NCI-H2171 (cell line): ENCODE measurements at regions not wholly inside any gene's neighbourhood (a gene's known extent, or its start where the extent isn't known, plus 50 kb on each side); places are given as distances from the start of the nearest gene placed in this dataset.
A peak's percentile ranks its signal among the peaks of the same experiment; 100 is the strongest.
"Not testable (repeated sequence)": the region's sequence is repeated elsewhere in the genome, so short reads cannot be mapped to it uniquely, and the experiment has no call there.

Experiments
- DNase-seq: peaks from one replicate; lab custom pipeline; 2025; lab: John Stamatoyannopoulos, UW

DNA sequence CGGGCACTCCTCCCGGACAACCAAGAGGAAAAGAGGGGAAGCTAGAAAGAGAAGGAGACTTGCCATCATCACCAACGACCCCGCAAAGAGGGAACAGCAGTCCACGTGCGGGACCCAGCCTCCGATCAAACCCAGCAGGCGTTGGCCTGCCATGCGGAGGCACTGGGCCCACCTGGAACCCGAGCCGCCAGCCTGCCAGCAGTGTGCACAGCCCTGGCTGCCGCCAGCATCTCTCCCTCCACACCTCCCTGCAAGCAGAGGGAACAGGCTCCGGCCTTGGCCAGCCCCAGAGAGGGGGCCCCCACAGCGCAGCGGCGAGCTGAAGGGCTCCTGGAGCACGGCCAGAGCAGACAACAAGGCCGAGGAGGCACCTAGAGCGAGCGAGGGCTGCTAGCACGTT, 1244.7 kb upstream of the B3GALT2 start:
- no peak for DNase-seq

DNA sequence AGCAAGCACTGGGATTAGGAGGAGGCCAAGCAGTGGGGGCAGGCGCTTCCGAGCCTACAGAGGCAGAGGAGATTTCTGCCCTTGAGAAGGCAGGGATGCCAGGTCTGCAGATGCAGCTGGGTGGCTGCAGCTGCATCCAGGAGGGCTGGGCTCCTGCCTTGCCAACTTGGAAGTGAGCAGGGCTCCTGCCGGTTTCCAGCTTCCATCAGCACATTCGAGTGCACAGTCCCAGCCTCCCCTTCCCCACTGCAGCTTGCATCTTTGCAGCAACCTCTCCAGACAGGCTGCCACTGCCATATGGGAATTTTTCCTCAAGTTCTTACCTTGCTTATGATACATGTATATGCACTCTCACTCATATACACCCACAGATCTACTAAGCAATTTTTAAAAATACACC, 1234.3 kb upstream of the B3GALT2 start:
- DNase-seq = no peak

DNA sequence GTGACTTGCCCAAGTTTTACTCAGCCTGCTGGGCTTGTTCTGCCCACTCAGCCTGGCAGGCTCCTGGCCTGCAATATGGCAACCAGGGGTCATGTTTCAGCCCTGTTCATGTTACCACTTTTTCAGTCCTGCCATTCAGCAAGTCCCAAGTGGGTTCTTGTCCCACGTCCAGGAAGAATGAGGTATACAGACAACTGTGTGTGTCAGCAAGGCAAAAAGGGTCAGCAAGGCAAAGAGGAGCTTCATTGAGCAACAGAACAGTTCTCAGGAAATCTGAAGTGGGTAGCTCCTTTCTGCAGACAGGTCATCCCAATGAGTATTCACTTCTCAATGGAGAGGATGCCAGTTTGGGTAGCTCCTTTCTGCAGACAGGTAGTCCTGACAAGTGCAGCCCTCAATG, 1233.3 kb upstream of the B3GALT2 start:
- no peak for DNase-seq

DNA sequence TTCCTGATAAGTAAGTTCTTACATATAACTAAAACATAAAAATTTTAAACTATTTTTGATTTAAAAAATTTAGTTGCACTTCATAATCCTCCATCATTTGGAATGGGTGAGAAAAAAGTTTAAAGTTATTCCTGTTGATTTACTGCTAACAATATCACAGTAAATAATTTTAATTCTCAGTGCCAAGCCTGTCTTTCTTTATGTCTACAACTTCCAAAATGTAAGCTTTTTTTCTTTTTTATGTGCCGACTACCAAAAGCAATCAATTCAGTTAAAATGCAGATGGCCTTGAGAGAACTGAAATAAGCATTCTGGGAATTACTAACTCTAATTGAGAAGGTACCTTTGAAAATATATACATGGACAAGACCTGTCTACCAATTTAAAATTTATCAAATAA, 1224.3 kb upstream of the B3GALT2 start:
- no peak for DNase-seq

DNA sequence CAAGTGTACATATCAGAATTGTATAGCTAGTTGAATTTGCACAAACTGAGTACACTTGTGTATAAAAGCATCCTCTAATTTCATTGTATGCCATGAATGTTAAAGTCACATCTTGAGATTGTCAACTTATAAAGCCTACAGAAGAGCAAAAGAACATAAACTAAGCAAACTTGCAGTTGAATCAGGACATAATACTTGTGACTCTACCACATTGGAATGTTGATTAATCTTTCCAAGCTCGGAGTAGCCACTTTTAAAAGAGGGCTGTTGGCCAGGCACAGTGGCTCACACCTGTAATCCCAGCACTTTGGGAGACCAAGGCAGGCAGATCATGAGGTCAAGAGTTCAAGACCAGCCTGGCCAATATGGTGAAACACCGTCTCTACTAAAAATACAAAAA, 1220.8 kb upstream of the B3GALT2 start:
- not testable (repeated sequence) for DNase-seq

DNA sequence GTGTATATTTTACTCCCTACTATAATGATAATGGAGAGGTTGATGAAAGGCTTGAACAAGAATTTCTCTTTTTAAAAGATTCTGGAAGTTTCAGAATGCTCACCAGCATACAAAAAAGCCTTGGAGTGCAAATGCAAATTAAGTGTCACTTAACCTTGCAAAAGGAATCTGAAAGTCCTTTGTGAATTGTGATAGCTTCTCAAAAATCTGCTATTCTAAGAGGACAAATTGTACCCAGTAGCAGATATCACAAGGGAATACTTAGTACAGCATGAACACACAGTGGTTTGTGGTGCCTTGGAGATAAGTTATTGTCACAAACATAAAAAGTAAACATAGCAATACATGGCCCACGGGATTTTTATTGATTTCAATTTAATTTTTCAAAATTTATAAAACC, 1208.3 kb upstream of the B3GALT2 start:
- DNase-seq = no peak

DNA sequence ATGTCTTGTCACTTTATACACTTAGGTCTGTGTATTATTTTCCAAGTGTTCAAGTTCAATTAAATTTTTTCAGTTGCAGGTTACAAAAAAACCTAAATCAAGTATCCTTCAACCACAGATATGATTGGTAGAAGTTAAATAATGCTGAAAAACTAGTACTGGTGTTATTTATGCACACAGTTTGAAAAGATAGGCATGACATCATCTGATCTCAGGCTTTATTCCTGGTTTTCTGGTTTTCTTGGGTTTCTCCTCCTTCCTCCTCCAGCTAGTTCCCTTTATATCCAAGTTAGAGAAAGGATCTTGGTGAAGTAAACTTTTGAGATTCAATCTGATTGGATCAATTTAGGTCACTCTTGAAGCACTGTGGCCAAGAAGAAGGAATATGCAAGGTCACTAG, 1201.1 kb upstream of the B3GALT2 start:
- no peak for DNase-seq

DNA sequence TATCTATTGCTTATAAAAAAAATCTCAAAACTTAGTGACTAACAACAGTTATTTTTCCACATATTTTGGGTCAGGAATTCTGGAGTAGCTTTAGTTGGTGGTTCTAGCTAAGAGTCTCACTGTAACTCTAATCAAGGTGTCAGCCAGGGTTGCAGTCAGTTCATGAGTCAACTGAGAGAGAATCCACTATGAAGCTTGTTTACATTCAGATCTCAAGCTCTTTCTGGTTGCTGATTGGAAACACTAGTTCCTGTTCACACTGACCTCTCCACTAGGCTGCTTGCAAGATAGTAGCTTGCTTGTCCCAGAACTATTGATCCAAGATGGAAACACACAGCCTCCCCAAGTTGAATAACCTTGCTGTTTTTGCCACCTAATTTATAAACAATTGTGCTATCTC, 1192.1 kb upstream of the B3GALT2 start:
- DNase-seq = no peak

DNA sequence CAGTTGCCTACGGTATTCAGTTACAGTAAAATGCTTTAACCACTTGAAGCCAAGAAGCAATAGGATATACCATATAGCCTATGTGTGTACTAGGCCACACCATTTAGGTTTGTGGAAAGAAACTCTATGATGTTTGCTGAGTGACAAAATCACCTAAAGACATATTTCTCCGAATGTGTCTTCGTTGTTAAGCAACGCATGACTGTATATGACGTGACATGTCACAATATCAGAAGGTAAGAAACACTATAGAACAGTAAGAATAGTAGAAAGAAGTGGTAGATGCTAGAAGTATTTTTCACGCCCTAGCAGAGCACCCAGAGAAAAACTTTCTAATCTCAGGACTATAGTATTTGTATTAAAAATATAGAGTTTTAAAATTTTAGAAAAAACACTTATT, 1188.2 kb upstream of the B3GALT2 start:
- DNase-seq = no peak

DNA sequence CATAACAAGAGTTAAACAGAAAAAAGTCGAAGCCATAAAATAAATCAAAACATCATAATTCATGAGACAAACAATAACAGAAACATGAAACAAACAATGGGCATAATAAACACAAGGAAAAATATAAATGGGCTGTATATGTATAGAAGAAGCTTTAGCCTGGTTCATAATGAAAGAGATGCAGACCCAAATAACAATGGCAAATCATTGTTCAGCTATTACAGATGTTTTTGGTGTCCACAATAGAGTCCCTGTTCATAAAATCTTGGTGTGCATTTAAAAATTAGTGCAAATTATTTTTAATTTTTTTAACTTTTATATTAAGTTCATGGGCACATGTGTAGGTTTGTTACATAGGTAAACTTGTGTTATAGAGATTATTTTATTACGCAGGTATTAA, 1185.9 kb upstream of the B3GALT2 start:
- no peak for DNase-seq

DNA sequence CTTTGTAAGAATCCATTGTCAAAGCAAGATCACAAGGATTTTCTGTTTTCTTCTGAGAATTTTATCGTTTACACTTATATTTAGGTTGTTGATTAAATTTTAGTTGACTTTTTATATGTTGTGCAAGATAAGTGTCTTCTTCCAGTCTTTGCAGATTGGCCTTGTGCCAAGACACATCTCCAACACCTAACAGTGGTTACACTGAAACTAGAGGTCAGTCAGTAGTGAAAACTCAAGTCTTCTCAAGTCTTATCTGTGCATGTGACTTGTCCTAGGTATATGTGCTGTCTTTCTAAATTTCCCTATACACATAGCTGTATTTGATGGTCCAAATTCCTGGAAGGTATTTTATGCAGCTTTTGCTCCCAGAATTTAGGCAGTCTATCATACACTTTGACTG, 1183.2 kb upstream of the B3GALT2 start:
- DNase-seq = no peak

DNA sequence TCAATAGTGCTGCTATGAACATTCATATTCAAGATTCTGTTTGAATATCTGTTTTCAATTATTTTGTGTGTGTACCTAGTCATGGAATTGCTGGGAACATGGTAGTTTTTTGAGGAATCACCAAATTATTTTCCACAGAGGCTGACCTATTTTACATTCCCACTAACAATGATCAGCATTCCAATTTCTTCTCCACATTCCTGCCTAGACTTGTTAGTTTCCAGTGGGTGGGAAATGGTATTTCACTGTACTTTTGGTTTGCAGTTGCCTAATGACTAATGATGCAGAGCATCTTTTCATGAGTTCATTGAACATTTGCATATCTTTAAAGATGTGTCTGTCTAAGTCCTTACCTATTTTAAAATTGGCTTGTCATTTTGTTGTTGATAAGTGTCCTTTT, 1182.6 kb upstream of the B3GALT2 start:
- DNase-seq = no peak

DNA sequence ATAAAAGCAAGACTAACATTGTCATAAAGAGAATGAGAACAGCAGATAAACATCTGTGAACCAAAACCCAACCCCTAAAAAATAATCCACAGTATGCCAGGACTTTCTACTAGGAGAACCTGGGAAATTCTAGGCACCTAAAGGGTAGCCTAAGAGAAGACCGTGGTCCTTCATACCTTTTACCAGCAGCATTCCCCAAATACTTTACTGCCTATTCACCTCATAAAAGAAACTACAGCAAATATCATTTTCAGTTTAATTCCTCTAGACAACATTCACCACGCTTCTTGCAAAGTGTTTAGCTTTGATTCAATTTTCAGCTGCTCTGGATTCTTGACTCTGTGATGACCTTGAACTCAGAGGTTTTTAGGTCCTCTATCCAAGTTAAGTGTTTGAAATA, 1180.7 kb upstream of the B3GALT2 start:
- DNase-seq = no peak

DNA sequence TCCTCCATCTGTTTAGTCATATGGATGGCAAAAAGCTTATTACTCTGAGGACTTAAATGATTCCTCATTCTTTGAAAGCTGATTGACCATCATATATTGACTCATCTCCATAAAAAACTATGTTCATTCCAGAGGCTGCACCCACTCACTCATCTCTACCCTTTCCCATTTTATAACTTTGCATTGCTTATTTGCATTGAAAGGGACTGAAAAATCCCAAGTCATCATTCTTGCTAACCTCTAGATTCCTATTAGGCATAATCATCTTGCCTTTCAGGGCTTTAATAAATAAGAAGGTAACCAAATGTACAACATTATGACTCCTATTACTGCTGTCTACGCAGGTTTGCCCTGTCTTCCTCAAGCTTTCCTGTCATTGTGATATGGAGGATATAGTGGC, 1180.3 kb upstream of the B3GALT2 start:
- DNase-seq = no peak

DNA sequence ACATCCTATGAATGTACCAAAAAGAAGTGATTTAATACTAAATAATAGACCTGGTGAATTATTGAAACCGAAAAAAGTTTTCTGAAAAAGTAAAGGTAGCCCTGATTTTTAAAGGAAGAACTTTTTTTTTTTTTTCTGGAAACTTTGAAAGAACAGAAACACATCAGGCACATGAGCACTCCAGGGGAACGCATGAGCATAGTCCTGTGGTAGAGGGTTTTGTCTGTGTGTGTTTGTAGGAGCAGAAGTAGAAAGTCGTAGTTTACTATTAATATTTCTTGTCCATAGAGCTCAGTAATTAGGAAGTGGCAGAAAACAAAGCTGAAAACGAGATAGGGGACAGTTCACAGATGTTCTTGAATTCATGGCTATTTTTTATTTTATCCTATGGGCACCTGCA, 1175.9 kb upstream of the B3GALT2 start:
- no peak for DNase-seq

DNA sequence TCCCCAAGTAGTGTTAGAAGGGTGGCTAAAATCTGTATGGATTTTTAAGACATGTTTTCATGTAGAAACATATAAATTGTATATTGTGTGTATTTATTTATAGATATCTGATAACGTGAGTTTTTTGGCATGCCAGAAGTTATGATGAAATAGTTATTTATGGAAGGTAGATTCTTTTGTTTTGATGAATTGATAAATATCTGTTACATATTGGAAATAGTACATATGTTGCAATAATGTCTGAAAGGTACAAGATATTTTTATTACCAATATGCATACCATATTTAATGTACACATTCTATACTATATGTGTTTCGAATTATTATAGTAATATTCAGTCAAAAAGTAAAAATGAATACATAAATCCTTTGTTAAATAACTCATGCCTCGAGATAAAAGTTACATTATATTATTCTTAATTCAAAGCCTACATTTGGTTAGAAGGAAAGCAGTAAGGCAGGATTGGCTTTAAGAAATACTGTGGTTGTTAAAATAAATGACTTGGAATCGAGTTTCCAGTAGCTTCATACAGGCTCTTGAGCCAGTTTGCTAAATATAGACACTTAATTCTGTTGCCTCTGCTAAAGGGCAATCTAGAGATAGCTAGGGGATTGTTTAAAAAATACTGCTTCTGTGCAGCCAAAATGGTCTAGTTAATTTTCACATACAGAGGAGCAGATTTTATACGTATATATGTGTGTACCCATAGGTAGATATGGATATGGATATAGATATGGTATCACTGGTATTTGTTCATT, 1175.1 kb upstream of the B3GALT2 start:
- no peak for DNase-seq

DNA sequence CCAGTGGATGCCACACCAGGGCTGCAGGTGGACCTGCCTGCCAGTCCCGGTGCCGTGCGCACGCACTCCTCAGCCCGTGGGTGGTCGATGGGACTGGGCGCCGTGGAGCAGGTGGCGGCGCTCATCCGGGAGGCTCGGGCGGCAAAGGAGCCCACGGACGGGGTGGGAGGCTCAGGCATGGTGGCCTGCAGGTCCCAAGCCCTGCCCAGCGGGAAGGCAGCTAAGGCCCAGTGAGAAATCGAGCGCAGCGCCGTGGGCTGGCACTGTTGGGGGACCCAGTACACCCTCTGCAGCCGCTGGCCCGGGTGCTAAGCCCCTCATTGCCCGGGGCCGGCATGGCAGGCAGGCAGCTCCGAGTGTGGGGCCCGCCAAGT, 1171.8 kb upstream of the B3GALT2 start:
- DNase-seq = no peak

DNA sequence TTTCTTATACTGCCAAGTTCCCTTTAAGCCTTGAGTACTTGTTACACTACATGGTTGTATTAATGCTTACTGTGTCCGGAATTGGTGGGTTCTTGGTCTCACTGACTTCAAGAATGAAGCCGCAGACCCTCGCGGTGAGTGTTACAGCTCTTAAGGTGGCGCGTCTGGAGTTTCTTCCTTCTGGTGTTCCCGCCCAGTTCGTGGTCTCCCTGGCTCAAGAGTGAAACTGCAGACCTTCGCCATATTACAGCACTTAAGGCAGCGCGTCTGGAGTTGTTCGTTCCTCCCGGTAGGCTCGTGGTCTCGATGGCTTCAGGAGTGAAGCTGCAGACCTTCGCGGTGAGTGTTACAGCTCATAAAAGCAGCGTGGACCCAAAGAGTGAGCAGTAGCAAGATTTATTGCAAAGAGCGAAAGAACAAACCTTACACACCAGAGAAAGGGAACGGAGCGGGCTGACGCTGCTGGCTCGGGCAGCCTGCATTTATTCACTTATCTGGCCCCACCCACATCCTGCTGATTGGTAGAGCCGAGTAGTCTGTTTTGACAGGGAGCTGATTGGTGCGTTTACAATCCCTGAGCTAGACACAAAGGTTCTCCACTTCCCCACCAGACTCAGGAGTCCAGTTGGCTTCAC, 1171.3 kb upstream of the B3GALT2 start:
- DNase-seq = not testable (repeated sequence)

DNA sequence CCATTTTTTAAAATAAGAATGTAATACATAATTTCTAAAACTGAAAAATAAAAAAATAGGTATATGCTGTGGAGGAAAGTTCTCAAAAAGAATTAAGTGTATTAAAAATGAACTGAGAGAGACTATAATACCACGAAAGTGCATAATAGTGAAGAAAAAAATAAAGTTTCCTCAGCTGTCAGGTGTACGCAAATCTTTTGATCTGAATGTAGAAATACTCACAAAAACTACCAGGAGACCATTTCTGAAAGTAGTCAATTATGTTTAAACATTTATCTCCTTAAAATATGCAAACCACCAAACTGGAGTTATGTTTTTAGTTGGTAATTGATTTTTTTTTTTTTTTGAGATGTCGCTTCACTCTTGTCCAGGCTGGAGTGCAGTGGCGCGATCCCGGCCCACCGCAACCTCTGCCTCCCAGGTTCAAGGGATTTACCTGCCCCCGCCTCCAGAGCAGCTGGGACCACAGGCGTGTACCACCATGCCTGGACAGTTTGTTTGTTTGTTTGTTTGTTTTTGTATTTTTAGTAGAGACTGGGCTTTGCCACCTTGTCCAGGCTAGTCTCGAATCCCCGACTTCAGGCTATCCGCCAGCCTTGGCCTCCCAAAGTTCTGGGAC, 1169.2 kb upstream of the B3GALT2 start:
- no peak for DNase-seq

DNA sequence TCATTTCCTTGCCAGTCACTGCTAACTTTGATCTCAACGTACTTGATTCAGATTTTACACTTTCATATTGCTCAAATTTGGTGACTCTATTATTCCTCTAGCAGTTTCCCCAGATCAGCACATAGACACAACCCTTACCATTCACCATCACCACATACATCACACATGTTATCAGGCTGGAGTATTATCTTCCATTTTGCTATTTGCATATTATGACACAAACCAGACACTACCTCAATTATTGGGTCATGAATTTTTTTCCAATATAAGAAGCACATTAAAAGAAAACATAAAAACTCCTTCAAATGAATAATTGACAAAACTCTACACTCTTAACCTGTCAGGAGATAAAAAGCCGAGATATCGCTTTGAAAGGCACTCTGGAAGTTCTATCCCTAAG, 1166.7 kb upstream of the B3GALT2 start:
- no peak for DNase-seq

DNA sequence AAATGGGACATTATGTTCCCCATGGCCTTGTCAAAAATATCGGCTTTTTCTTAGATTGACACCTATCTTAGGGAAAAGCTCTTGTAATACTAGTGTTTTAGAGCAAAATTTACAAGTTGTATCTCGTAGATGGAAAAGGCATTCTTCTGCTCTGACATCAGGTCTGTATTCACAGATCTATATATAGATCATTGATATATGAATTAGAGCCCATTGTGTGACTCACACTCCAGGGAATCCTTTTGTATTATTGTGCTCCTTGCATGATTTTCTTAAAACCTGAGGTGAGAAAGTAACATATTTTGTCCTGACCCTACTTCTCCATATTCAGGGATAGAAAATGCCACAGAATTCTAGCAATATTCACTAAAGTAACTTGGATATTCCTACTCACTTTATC, 1160.8 kb upstream of the B3GALT2 start:
- DNase-seq = no peak

DNA sequence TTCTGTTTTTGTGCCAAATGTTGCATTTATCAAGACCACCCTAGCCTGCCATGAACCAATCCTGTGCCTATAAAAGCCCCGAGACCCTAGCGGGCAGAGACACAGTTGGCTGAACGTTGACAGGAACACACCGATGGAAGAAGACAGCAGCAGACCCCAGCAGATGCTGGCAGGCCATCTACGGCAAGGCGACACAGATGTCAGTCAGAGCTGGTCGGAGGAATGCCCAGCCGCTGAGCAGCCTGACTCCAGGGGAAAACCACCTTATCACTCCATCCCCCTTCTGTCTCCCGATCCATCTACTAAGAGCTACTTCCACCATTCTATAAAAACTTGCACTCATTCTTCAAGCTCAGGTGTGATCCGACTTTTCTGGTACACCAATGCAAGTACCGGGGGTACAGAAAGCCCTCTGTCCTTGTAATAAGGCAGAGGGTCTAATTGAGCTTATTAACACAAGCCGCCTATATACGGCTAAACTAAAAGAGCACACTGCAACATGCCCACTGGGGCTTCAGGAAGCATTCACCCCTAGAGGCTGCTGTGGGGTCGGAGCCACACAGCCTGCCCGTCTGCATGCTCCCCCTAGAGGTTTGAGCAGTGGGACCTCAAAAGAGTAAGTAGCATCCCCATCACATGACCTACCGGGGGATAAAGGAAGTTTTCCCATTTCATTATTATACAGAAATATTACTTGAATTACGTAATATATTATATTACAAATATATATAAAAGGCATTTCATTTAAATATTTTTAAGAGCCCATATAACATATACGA, 1156.3 kb upstream of the B3GALT2 start:
- DNase-seq = no peak

DNA sequence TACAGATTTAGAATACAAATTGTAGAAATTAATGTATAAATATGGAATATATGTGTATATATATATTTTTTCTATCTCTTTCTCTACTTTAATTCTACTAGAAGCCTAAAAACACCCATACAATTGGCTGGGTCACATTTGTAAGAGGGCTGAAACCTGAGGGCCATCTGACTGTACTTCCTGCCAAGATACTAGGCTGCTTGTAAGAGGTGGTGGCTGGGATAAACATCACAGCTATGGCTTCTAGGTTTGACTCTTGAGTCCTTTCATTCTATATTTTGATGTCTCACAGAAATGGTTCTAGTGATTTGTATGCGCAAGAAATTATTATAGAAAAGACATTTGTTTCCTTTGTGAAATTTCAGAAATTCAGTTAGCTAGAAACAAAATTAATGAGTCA, 1155.2 kb upstream of the B3GALT2 start:
- peak; percentile 26 for DNase-seq
